CD4-positive, alpha-beta T cell treated with Interleukin-12 subunit alpha and Interleukin-12 subunit beta, for 1 hour (primary cell): ENCODE measurements at regions not wholly inside any gene's neighbourhood (a gene's known extent, or its start where the extent isn't known, plus 50 kb on each side); places are given as distances from the start of the nearest gene placed in this dataset.
"Not testable (repeated sequence)": the region's sequence is repeated elsewhere in the genome, so short reads cannot be mapped to it uniquely, and the experiment has no call there.

Source experiments
- DNase-seq: peaks from one replicate; pipeline ENCODE4 v3.0.0-alpha.2; 2020

DNA sequence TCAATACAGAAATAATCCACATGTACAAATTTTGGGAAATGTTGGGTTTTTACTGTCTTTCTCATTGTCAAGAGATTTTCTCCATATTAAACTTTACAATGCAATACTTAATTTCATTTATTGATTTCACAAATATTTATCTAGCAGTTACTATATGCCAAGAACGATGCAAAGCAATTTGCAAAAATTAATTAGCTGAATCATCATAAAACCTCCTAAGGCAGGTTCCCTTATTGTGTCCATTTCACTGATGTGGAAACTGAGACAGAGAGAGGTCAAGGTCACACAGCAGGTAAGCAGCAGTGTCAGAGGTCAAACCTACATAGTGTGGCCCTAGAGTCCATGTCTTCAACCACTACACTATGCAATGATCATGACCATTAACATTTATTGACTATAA is 286.8 kb upstream of the AUTS2 start:
- no peak for DNase-seq

DNA sequence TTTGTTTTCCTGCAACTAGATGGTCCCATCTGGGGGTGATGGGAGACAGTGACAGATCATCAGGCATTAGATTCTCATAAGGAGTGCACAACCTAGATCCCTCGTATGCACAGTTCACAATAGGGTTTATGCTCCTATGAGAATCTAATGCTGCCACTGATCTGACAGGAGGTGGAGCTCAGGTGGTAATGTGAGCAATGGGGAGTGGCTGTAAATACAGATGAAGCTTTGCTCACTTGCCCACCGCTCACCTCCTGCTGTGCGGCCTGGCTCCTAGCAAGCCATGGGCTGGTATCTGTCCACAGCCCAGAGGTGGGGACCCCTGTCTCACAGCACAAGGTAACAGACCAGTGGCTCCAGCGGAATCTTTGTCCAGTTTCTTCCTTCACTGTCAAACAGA is 284.4 kb upstream of the AUTS2 start:
- not testable (repeated sequence) for DNase-seq

- no peak for DNase-seq
These were observed 279.5 kb upstream of the AUTS2 start for GRCh38 chr7:69318794-69319193.

- no peak for DNase-seq
These were observed 269.8 kb upstream of the AUTS2 start for GRCh38 chr7:69328516-69328915.

DNA sequence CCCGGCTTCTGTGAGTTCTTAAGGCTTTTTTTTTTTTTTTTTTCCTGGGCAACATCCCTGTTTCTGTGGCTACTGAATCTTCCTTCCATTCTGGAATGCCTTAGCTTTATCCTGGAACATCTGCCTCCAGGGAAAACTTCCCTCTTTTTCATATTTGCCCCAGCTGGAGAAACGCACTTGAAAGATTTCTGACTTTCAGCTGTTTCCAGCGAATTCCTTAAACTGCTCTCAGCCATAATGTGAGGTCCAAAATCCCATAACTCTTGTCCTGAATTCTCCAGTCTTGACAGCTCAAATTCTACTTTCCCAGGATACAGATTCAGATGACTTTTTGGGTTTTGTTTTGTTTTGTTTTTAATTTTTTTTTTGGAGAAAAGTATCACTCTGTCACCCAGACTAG is 263.6 kb upstream of the AUTS2 start:
- DNase-seq = no peak

DNA sequence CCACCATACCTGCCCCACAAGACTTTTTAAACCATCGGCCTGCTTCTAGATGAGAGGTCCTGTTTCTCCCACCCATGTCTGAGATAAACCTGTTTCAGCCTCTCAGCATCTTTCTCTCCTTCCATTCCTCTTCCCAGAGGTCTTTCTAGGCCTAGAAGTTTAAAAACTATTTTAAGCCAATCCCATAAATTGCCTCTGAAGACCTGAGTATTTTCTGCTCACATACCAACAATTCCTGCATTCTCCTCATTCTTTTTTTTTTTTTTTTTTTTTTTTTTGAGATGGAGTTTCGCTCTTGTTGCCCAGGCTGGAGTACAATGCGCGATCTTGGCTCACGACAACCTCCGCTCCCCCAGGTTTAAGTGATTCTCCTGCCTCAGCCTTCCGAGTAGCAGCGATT is 262.9 kb upstream of the AUTS2 start:
- DNase-seq = no peak

- no peak for DNase-seq
These were observed 261.3 kb upstream of the AUTS2 start for GRCh38 chr7:69336976-69337375.

DNA sequence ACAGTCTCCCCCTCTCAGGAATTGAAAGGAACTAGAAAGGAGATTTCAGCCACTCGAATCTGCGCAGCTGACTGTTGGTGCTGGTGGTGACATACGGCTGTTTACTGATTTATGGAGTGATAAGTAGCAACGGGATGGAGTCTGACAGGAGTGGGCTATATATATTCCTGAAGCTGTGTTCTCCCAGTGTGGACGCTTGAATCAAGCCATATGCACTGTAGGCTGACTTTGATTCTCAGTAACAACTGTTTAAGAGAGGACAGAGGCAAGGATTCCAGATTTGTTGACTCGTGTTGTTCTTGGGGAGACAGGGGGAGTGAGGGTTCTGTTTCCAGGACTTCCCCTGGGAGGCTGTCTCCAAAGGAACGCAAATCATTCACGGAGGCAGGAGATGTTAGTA is 260.1 kb upstream of the AUTS2 start:
- no peak for DNase-seq

GRCh38 chr7:69341288-69341687 is 257.0 kb upstream of the AUTS2 start:
- no peak for DNase-seq

DNA sequence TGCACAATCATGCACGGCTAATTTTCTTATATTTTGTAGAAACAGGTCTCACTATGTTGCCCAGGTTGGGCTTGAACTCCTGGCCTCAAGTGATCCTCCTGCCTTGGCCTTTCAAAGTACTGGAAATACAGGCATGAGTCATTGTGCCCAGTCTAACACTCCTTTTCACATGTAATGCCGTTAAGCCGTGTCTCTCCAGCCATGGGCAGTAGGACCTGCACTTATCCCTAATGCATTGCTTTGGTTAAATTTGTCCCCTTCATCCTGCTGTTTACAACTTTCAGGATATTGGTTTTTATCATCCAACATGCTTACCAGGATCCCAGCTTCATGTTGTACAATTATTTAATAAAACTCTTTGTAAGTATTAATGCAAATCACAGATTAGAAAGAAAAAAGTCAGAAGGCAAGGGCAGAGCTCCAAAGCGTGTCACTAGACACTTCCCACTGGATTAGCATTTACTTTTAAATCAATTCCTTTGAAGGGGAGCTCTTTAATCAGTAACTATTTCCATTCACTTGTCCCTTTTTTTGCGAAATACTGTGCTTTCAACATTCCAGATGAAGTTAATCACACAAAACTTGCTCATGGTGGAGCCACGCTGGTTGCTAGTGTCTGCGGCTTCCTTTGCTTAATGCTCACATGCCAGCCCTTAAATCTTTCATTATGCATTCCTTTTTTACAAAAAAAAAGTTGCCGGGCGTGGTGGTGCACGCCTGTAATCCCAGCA is 256.0 kb upstream of the AUTS2 start:
- no peak for DNase-seq

DNA sequence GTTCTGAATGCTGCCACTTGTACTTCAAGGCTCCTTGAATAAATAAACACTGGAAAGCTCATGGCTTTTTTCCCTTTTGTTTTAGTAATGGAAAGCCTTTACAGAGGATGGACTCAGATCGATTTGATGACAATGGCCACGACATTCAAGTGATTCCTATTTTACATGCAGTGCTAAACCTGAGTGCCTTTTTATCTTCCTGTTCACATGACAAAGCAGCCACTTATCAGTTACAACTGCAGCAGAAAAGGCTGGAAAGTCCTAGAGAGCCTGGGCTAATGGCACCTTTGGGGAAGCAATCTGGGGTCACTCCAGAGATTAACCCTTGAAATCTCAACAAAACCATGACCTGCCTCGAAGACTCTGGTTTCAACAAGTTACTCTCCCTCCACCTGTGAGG is 249.0 kb upstream of the AUTS2 start:
- DNase-seq = no peak

DNA sequence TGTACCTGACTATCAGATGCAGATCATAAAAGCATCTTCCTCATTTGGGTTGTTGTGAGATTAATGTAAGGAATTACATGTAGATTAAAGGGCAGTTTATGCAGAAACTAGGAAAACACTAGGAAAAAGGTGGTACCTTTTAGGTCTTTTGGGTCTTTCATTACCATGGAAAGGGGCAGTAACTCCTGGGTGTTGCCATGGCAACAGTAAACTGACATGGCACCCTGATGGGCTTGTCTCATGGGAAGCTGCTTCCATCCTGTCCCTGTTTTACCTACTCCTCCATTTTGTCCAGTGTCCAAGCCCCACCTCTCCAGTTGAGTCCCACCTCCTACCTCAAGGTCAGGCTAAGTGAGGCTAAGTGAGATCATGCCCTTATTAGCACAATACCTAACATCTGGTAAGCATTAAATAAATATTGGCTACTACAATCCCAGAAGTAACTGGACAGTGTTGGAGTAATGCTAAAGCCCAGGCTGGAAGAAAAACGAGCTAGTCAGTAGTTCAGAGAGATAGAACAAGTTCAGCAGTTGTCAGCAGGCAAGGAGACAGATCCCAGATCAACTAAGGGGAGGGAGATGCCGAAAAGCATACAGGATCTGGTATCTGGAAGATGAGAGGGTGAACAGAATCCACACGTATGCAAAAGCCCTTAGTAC is 240.0 kb upstream of the AUTS2 start:
- DNase-seq = no peak

GRCh38 chr7:69359003-69359700 is 239.1 kb upstream of the AUTS2 start:
- DNase-seq = no peak

DNA sequence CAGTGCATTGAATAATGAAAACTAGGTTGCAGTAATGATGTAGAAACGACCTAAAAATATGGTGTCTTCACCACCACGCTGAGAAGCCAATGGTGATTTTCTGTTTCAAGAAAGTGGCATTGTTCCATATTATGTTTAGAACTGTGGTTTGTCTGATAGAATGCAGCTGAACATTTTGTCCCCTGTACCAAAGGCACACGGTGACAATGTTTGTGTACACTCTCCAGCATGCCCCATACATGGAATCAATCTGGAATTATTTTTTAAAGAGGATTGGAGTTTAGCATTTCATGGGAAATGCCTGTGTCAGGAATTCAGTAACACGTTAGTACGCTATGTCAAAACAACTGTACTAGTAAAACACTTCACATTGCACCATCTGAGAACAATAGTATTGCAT is 237.4 kb upstream of the AUTS2 start:
- no peak for DNase-seq

DNA sequence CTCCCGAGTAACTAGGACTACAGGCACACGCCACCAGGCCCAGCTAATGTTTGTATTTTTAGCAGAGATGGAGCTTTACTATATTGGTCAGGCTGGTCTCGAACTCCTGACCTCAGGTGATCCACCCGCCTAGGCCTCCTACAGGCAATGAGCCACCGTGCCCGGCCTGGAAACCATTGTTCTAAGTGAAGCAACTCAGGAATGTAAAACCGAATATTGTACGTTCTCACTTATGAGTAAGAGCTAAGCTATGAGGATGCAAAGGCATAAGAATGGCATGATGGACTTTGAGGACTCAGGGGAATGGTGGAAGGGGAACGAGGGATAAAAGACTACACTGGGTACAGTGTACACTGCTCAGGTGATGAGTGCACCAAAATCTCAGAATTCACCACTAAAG is 235.1 kb upstream of the AUTS2 start:
- DNase-seq = no peak

GRCh38 chr7:69364813-69365643 is 233.2 kb upstream of the AUTS2 start:
- DNase-seq = no peak

DNA sequence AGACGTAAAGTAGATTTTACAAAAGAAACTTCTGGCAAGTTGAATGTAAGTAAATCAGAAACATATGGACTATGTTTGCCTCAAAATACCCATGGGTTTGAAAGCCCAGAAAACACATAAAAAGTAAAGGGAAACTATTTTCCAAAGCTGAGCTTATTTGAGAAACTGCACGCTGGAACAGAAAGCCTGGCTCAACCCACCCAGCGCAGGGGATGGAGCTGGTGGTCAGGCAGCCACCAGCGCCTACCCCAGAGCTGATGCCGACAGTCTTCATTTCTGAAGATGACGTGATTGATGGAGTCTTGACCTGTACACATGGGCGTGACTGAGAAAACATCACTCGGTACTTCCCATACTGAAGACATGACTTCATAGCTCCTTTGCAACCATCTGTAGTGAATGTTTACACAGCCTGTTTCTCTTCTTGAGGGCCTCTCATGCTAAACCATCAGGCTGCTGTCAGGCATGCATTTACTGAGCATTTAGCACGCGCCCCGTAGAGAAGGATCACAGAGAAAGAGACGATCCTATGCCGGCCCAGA is 232.6 kb upstream of the AUTS2 start:
- DNase-seq = no peak

- no peak for DNase-seq
These were observed 230.5 kb upstream of the AUTS2 start for GRCh38 chr7:69367780-69368179.

DNA sequence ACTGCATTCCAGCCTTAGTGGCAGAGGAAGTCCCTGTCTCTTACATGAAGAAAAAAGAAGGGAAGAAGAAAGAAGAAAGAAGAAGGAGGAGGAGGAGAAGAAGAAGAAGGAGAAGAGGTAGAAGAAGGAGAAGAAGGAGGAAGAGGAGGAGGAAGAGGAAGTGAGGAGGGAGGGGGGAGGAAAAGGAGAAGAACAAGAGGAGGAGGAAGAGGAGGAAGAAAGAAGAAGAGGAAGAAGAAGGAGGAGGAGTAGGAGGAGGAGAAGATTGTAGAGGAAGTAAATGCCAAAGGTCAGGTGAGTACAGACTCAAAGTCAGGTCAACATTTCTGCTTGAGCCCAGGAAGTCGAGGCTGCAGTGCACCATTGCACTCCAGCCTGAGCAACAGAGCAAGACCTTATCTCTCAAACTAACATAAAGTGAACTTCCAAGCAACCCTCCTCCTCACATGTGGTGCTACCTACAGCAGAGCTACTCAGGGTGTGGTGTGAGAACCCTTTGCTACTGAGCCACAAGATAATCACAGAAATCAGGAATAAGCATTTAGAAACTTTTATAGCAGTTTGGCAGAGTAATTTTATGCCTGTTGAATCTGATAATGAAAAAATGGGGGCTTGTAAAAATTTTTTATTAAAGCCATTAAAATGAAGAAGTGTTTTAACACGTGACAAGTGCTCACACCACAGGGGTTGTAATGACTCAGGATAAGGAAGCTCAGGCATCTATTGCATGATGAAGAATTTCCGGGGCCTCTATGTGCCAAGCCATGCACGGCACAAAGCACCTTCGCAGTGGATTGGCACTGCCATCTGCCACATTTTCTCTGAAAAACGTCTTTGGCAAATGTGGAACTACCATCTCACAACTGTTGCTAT is 224.9 kb upstream of the AUTS2 start:
- DNase-seq = no peak

DNA sequence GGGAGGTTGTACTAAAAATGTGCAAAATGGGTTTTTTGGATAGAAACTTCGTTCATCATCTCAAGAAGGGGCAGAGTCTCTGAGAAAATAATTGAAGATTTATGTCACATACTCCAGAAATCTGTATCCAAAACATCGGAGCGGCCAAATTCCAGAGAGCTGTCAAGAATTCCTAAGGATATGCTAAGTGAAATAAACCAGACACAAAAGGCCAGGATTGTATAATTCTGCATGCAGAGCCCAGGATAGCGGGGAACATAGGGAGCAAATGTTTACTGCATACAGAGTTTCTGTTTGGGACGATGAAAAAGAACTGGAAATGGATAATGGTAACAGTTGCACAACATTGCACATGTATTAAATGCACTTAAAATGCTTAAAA is 224.2 kb upstream of the AUTS2 start:
- DNase-seq = no peak

- no peak for DNase-seq
These were observed 221.1 kb upstream of the AUTS2 start for GRCh38 chr7:69377191-69377590.
